ENCODE measurements at regions not wholly inside any gene's neighbourhood (a gene's known extent, or its start where the extent isn't known, plus 50 kb on each side); places are given as distances from the start of the nearest gene placed in this dataset.

- Histone ChIP-seq H3K27ac (no peak overlapping the region), H3K27me3 (no peaks in the 10 kb centered on the region), H3K9me3 (peaks cover 0 to 16% (median 3%) of the 10 kb centered on the region in 3 donors), H3K4me1 (no peaks in the 10 kb centered on the region), H3K4me3 (no peak overlapping the region), H3K36me3 (no peaks in the 10 kb centered on the region)
- no peak for DNase-seq
- TF ChIP-seq, protein P1, sequence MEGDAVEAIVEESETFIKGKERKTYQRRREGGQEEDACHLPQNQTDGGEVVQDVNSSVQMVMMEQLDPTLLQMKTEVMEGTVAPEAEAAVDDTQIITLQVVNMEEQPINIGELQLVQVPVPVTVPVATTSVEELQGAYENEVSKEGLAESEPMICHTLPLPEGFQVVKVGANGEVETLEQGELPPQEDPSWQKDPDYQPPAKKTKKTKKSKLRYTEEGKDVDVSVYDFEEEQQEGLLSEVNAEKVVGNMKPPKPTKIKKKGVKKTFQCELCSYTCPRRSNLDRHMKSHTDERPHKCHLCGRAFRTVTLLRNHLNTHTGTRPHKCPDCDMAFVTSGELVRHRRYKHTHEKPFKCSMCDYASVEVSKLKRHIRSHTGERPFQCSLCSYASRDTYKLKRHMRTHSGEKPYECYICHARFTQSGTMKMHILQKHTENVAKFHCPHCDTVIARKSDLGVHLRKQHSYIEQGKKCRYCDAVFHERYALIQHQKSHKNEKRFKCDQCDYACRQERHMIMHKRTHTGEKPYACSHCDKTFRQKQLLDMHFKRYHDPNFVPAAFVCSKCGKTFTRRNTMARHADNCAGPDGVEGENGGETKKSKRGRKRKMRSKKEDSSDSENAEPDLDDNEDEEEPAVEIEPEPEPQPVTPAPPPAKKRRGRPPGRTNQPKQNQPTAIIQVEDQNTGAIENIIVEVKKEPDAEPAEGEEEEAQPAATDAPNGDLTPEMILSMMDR (IDR thresholded peaks at IDR 0.05) = no peak
- intact Hi-C loops (cut with DNase I; ENCODE audit: low total_unique reads) = no loop called here
Observed at GRCh38 chr20:52015155-52015554, 176.4 kb downstream of the ZFP64 start.

GRCh38 chr20:52012079-52012478, 179.5 kb downstream of the ZFP64 start:
- H3K9me3 ChIP-seq = peaks cover 0 to 16% (median 3%) of the 10 kb centered on the region in 3 donors
- intact Hi-C loops (cut with DNase I; ENCODE audit: low total_unique reads) = no loop called here
- no peaks in the 10 kb centered on the region for H3K36me3 ChIP-seq
- no peak overlapping the region for H3K27ac ChIP-seq
- no peak for DNase-seq
- no peak overlapping the region for H3K4me3 ChIP-seq
- H3K27me3 ChIP-seq = no peaks in the 10 kb centered on the region
- H3K4me1 ChIP-seq = no peaks in the 10 kb centered on the region
- TF ChIP-seq, protein P1 (IDR thresholded peaks at IDR 0.05) = no peak

DNA sequence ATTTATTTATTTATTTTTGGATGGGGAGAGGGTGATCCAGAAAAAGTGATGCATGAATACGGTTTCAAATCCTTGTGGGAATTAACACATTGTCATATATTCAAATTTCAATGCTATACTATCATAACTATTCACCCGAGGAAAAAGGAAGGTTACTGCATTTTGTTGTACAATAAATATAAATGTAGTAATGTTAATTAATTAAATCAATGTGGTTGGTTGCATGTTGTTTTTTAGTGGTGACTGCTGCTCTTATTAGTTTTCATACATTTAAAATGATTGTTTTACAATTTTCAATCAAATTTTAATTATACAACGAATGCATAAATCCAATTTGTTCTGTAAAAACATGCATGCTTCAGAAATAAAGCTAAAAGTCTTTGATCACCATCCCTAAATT, 180.5 kb downstream of the ZFP64 start:
- no peak overlapping the region for H3K27ac ChIP-seq
- H3K36me3 ChIP-seq = no peaks in the 10 kb centered on the region

GRCh38 chr20:52010541-52010940, 181.0 kb downstream of the ZFP64 start:
- Histone ChIP-seq H3K36me3 (no peaks in the 10 kb centered on the region), H3K4me1 (no peaks in the 10 kb centered on the region), H3K9me3 (peaks cover 0 to 16% (median 3%) of the 10 kb centered on the region in 3 donors), H3K27ac (no peak overlapping the region), H3K27me3 (no peaks in the 10 kb centered on the region), H3K4me3 (no peak overlapping the region)
- TF ChIP-seq, protein P1 (IDR thresholded peaks at IDR 0.05) = no peak
- intact Hi-C loops (cut with DNase I; ENCODE audit: low total_unique reads) = no loop called here
- DNase-seq = no peak

More for the DNA sequence above, 180.5 kb downstream of the ZFP64 start:
- intact Hi-C loops (cut with DNase I; ENCODE audit: low total_unique reads) = no loop called here
- Histone ChIP-seq H3K9me3 (peaks cover 0 to 16% (median 3%) of the 10 kb centered on the region in 3 donors), H3K27me3 (no peaks in the 10 kb centered on the region), H3K4me1 (no peaks in the 10 kb centered on the region), H3K4me3 (no peak overlapping the region)
- no peak for DNase-seq
- TF ChIP-seq, protein P1 (IDR thresholded peaks at IDR 0.05) = no peak

GRCh38 chr20:52008874-52009273, 182.7 kb downstream of the ZFP64 start:
- Histone ChIP-seq H3K27ac (no peak overlapping the region), H3K9me3 (peaks cover 0 to 16% (median 3%) of the 10 kb centered on the region in 3 donors), H3K4me3 (no peak overlapping the region), H3K27me3 (no peaks in the 10 kb centered on the region), H3K36me3 (no peaks in the 10 kb centered on the region), H3K4me1 (no peaks in the 10 kb centered on the region)
- intact Hi-C loops (cut with DNase I; ENCODE audit: low total_unique reads) = no loop called here
- no peak for DNase-seq
- TF ChIP-seq, protein P1 (IDR thresholded peaks at IDR 0.05) = no peak

GRCh38 chr20:52004715-52005114, 186.9 kb downstream of the ZFP64 start:
- H3K4me1 ChIP-seq = no peaks in the 10 kb centered on the region
- H3K27ac ChIP-seq = no peak overlapping the region
- TF ChIP-seq, protein P1 (IDR thresholded peaks at IDR 0.05) = no peak
- H3K36me3 ChIP-seq = no peaks in the 10 kb centered on the region
- intact Hi-C loops (cut with DNase I; ENCODE audit: low total_unique reads) = no loop called here
- H3K9me3 ChIP-seq = no peaks in the 10 kb centered on the region
- no peak for DNase-seq
- no peak overlapping the region for H3K4me3 ChIP-seq
- no peaks in the 10 kb centered on the region for H3K27me3 ChIP-seq
